ENCODE measurements at regions not wholly inside any gene's neighbourhood (a gene's known extent, or its start where the extent isn't known, plus 50 kb on each side); places are given as distances from the start of the nearest gene placed in this dataset.

DNA sequence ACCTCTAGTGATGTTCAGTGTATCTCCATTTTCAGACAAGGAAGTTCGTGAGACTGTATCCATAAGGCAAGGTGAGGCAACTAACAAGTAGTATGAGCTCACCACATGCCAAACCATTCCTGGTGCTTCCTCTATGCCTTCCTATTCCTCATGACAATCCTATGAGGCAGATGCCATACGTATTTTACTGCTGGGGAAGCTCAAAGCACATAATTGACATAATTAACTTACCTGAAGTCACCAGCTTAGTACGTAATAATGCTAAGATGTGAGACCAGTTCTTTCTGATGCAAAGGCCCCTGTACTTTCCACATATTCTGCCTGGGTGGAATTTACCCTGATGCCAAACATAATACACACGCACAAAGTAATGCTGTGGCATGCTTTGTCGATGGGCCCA is 83.6 kb upstream of the NFIA start:
- TF ChIP-seq, protein P1, sequence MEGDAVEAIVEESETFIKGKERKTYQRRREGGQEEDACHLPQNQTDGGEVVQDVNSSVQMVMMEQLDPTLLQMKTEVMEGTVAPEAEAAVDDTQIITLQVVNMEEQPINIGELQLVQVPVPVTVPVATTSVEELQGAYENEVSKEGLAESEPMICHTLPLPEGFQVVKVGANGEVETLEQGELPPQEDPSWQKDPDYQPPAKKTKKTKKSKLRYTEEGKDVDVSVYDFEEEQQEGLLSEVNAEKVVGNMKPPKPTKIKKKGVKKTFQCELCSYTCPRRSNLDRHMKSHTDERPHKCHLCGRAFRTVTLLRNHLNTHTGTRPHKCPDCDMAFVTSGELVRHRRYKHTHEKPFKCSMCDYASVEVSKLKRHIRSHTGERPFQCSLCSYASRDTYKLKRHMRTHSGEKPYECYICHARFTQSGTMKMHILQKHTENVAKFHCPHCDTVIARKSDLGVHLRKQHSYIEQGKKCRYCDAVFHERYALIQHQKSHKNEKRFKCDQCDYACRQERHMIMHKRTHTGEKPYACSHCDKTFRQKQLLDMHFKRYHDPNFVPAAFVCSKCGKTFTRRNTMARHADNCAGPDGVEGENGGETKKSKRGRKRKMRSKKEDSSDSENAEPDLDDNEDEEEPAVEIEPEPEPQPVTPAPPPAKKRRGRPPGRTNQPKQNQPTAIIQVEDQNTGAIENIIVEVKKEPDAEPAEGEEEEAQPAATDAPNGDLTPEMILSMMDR (IDR thresholded peaks at IDR 0.05) = no peak
- TF ChIP-seq POLR2A (IDR thresholded peaks at IDR 0.05) = no peak

Measured in thyroid gland (tissue), 4 donors.